Adrenal gland (tissue), 9 donors: ENCODE measurements at regions not wholly inside any gene's neighbourhood (a gene's known extent, or its start where the extent isn't known, plus 50 kb on each side); places are given as distances from the start of the nearest gene placed in this dataset.

Experiments used
- DNase-seq, 7 donors: peaks; one replicate each; pipeline ENCODE4 v3.0.0-alpha.2; 2019 to 2020
- H3K27ac ChIP-seq, 5 donors: fragments of 200-600 bp; sonication (generic) in 4 of 5; 1 replicate in 3 of 5; 2 replicates in 2 of 5; pipeline versions ENCODE4 v1.5.1 to v1.8.0; 2016 to 2020; ENCODE audit warnings: mild to moderate bottlenecking in 1 of 5
- H3K27me3 ChIP-seq: fragments of 200-600 bp; 2 replicates; pipeline ENCODE4 v1.8.0; 2021
- H3K36me3 ChIP-seq, 2 donors: fragments of 200-600 bp; replicated peaks in 1 of 2; 1 replicate in 1 of 2; 2 replicates in 1 of 2; pipeline versions ENCODE4 v1.5.1 to v1.8.0; 2018 to 2022
- H3K4me1 ChIP-seq, 2 donors: fragments of 200-600 bp; replicated peaks in 1 of 2; 1 replicate in 1 of 2; 2 replicates in 1 of 2; pipeline versions ENCODE4 v1.5.1 to v1.8.0; 2018 to 2021
- H3K4me3 ChIP-seq, 4 donors: fragments of 200-600 bp; sonication (generic) in 3 of 4; one replicate each; pipeline ENCODE4 v1.5.1; 2016 to 2018
- H3K9me3 ChIP-seq, 3 donors: fragments of 200-600 bp; sonication (generic) in 1 of 3; replicated peaks in 1 of 3; 1 replicate in 2 of 3; 2 replicates in 1 of 3; pipeline versions ENCODE4 v1.5.1 to v1.8.0; 2016 to 2021
- POLR2A ChIP-seq, 2 donors: fragments of 450-650 bp; IDR thresholded peaks; one replicate each; pipeline ENCODE4 v1.6.1; 2017; ENCODE audit warnings: antibody characterized with exemption in 2 of 2, mild to moderate bottlenecking in 2 of 2, moderate library complexity in 1 of 2
- WGBS, 4 donors: extraction: QIAGEN DNeasy Blood & Tissue Kit in 2 of 4; methylation state at CpG; one replicate each; pipeline versions ENCODE4 v1.1.5 to v1.1.7; 2013 to 2017; 5-methylcytosine and 5-hydroxymethylcytosine counted together
- intact Hi-C, 2 donors: fragments of 100-400 bp; cut with DNase I; formaldehyde crosslinking; loops; one replicate each; pipeline versions ENCODE4 v1.14.1 to v1.15.0; 2022 to 2023
- TF ChIP-seq, protein P1 (sequence below), 6 experiments: fragments of 450-650 bp in 4 of 6; fragments of 200-600 bp in 2 of 6; sonication (generic) in 1 of 6; IDR thresholded peaks; 1 replicate in 5 of 6; 2 replicates in 1 of 6; pipeline versions ENCODE4 v1.5.1 to v1.8.0; 2016 to 2021; ENCODE audit warnings: antibody characterized with exemption in 6 of 6, mild to moderate bottlenecking in 2 of 6, moderate library complexity in 1 of 6
- donor health status: healthy with polysubstance abuse.
- donor health status: Bipolar disorder and iron deficiency.
- donor health status: DM: yes; HTN: yes; CAD: no.
- donor health status: DM: no; HTN: no; CAD: no.
- donor health status: DM: no; HTN: no; CAD: no.

- TF ChIP-seq POLR2A (IDR thresholded peaks at IDR 0.05) = no peak
- TF ChIP-seq, protein P1, sequence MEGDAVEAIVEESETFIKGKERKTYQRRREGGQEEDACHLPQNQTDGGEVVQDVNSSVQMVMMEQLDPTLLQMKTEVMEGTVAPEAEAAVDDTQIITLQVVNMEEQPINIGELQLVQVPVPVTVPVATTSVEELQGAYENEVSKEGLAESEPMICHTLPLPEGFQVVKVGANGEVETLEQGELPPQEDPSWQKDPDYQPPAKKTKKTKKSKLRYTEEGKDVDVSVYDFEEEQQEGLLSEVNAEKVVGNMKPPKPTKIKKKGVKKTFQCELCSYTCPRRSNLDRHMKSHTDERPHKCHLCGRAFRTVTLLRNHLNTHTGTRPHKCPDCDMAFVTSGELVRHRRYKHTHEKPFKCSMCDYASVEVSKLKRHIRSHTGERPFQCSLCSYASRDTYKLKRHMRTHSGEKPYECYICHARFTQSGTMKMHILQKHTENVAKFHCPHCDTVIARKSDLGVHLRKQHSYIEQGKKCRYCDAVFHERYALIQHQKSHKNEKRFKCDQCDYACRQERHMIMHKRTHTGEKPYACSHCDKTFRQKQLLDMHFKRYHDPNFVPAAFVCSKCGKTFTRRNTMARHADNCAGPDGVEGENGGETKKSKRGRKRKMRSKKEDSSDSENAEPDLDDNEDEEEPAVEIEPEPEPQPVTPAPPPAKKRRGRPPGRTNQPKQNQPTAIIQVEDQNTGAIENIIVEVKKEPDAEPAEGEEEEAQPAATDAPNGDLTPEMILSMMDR (IDR thresholded peaks at IDR 0.05) = no peak
- H3K27ac ChIP-seq = no peak overlapping the region
- no peaks in the 10 kb centered on the region for H3K4me1 ChIP-seq
- H3K27me3 ChIP-seq = no peaks in the 10 kb centered on the region
- no peak overlapping the region for H3K4me3 ChIP-seq
- WGBS, 4 donors = 43 to 51% (median 48%) methylated on average over 4 of the region's 4 CpGs
- intact Hi-C loops = no loop called here
- no peaks in the 10 kb centered on the region for H3K9me3 ChIP-seq
- no peaks in the 10 kb centered on the region for H3K36me3 ChIP-seq
- DNase-seq = no peak
These were observed 181.5 kb downstream of the VRK1 start for GRCh38 chr14:96978525-96979272.

DNA sequence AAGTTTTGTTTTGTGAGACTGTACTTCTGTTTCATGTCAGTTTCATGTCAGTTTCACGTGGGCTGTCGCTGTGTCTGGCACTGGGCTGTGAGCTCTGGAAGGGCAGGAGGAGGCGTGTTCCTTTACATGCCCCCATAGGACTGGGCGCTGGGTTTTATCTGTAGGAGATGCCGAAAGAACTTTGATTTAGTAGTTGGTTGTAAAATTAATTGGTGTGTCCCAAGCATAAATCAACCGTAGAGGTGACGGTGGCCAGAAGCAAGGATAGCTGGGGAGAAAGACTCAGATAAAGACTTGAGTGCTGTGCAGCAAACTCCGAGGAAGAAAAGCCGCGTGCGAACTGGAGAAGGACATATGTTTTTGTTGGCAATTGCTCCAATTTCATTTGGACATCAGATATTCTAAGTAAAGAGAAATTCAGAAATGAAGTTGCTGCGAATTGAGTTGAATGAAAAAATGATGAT, 182.5 kb downstream of the VRK1 start:
- no peak for TF ChIP-seq POLR2A (IDR thresholded peaks at IDR 0.05)
- TF ChIP-seq, protein P1 (IDR thresholded peaks at IDR 0.05) = no peak
- no peaks in the 10 kb centered on the region for H3K4me1 ChIP-seq
- WGBS, 4 donors = 15 to 18% (median 16%) methylated on average over 12 of the region's 12 CpGs
- intact Hi-C loops = no loop called here
- no peaks in the 10 kb centered on the region for H3K9me3 ChIP-seq
- H3K27ac ChIP-seq = no peak overlapping the region
- no peak overlapping the region for H3K4me3 ChIP-seq
- DNase-seq = no peak
- no peaks in the 10 kb centered on the region for H3K27me3 ChIP-seq
- no peaks in the 10 kb centered on the region for H3K36me3 ChIP-seq

- Histone ChIP-seq H3K27ac (no peak overlapping the region), H3K4me3 (no peak overlapping the region), H3K36me3 (no peaks in the 10 kb centered on the region), H3K27me3 (no peaks in the 10 kb centered on the region), H3K4me1 (no peaks in the 10 kb centered on the region), H3K9me3 (no peaks in the 10 kb centered on the region)
- 74 to 83% (median 79%) methylated on average over 4 of the region's 4 CpGs for WGBS, 4 donors
- no peak for DNase-seq
- TF ChIP-seq, protein P1 (IDR thresholded peaks at IDR 0.05) = no peak
- TF ChIP-seq POLR2A (IDR thresholded peaks at IDR 0.05) = no peak
- intact Hi-C loops = no loop called here
These were observed 183.7 kb downstream of the VRK1 start for GRCh38 chr14:96980835-96981234.

GRCh38 chr14:96986256-96987085, 189.3 kb downstream of the VRK1 start:
- H3K4me1 ChIP-seq = no peaks in the 10 kb centered on the region
- no peak for TF ChIP-seq POLR2A (IDR thresholded peaks at IDR 0.05)
- TF ChIP-seq, protein P1 (IDR thresholded peaks at IDR 0.05) = no peak
- no peaks in the 10 kb centered on the region for H3K9me3 ChIP-seq
- no peaks in the 10 kb centered on the region for H3K36me3 ChIP-seq
- no peak overlapping the region for H3K4me3 ChIP-seq
- intact Hi-C loops = no loop called here
- H3K27me3 ChIP-seq = no peaks in the 10 kb centered on the region
- 65 to 69% (median 66%) methylated on average over 6 of the region's 6 CpGs for WGBS, 4 donors
- no peak for DNase-seq
- no peak overlapping the region for H3K27ac ChIP-seq
